Amniotic stem cell (primary cell): ENCODE measurements at regions not wholly inside any gene's neighbourhood (a gene's known extent, or its start where the extent isn't known, plus 50 kb on each side); places are given as distances from the start of the nearest gene placed in this dataset.
"Not testable (repeated sequence)": the region's sequence is repeated elsewhere in the genome, so short reads cannot be mapped to it uniquely, and the experiment has no call there.

Source experiments
- DNase-seq: peaks from one replicate; lab custom pipeline; 2025; lab: John Stamatoyannopoulos, UW

- DNase-seq, result not testable (repeated sequence)
Observed at GRCh38 chr20:17891131-17891530, 77.5 kb downstream of the SNX5 start.

GRCh38 chr20:17890330-17890729 lies 78.3 kb downstream of the SNX5 start:
- DNase-seq, result no peak

GRCh38 chr20:17889226-17889625 lies 79.4 kb downstream of the SNX5 start:
- no peak for DNase-seq

GRCh38 chr20:17888044-17888443 lies 80.5 kb downstream of the SNX5 start:
- no peak for DNase-seq

GRCh38 chr20:17887331-17888030 lies 81.1 kb downstream of the SNX5 start:
- no peak for DNase-seq

- DNase-seq, result no peak
Observed at GRCh38 chr20:17885544-17885943, 83.0 kb downstream of the SNX5 start.

- no peak for DNase-seq
Observed at GRCh38 chr20:17885076-17885475, 83.5 kb downstream of the SNX5 start.

- no peak for DNase-seq
Observed at GRCh38 chr20:17884307-17885003, 84.1 kb downstream of the SNX5 start.

GRCh38 chr20:17883592-17884306 lies 84.8 kb downstream of the SNX5 start:
- no peak for DNase-seq

- no peak for DNase-seq
Observed at GRCh38 chr20:17882834-17883591, 85.6 kb downstream of the SNX5 start.

GRCh38 chr20:17882065-17882833 lies 86.3 kb downstream of the SNX5 start:
- DNase-seq, result no peak

- no peak for DNase-seq
Observed at GRCh38 chr20:17881741-17882064, 86.9 kb downstream of the SNX5 start.

GRCh38 chr20:17878912-17879602 lies 89.5 kb downstream of the SNX5 start:
- no peak for DNase-seq

- DNase-seq, result no peak
Observed at GRCh38 chr20:17878069-17878911, 90.3 kb downstream of the SNX5 start.

- DNase-seq, result no peak
Observed at GRCh38 chr20:17875981-17876385, 92.6 kb downstream of the SNX5 start.

- DNase-seq, result no peak
Observed at GRCh38 chr20:17875106-17875980, 93.3 kb downstream of the SNX5 start.

GRCh38 chr20:17874271-17875105 lies 94.1 kb downstream of the SNX5 start:
- DNase-seq, result no peak
